HL-60 (cell line): ENCODE measurements at regions not wholly inside any gene's neighbourhood (a gene's known extent, or its start where the extent isn't known, plus 50 kb on each side); places are given as distances from the start of the nearest gene placed in this dataset.

Experiments
- DNase-seq, 2 experiments: peaks; one replicate each; pipeline ENCODE4 v3.0.0-alpha.2; 2010 to 2020; ENCODE audit warnings: low read depth in 1 of 2, low spot score in 1 of 2
- H3K27ac ChIP-seq: fragments of 250-450 bp; sonication (Bioruptor Pico); replicated peaks from 2 replicates; pipeline ENCODE4 v1.5.1; 2020; ENCODE audit warnings: mild to moderate bottlenecking, moderate library complexity
- H3K27me3 ChIP-seq: fragments of 250-450 bp; sonication (Bioruptor Pico); 2 replicates; pipeline ENCODE4 v1.5.1; 2021; ENCODE audit warnings: mild to moderate bottlenecking, moderate library complexity; ENCODE audit not compliant: insufficient read depth, poor library complexity, severe bottlenecking
- H3K4me3 ChIP-seq: replicated peaks from 2 replicates; pipeline ENCODE4 v1.5.1; 2011; ENCODE audit warnings: mild to moderate bottlenecking, control low read depth, low read length; ENCODE audit not compliant: insufficient read depth
- GABPA ChIP-seq: IDR thresholded peaks from 2 replicates; pipeline ENCODE4 v1.6.1; 2012; ENCODE audit warnings: low read depth
- POLR2AphosphoS5 ChIP-seq: IDR thresholded peaks from 2 replicates; pipeline ENCODE4 v1.6.1; 2012; ENCODE audit warnings: low read depth
- REST ChIP-seq: IDR thresholded peaks from 2 replicates; pipeline ENCODE4 v1.6.1; 2012; ENCODE audit warnings: low read depth; ENCODE audit not compliant: insufficient replicate concordance
- SPI1 ChIP-seq: IDR thresholded peaks from 2 replicates; pipeline ENCODE4 v1.6.1; 2012; ENCODE audit warnings: low read depth, mild to moderate bottlenecking, borderline replicate concordance
- TF ChIP-seq, protein P1 (sequence below): IDR thresholded peaks from one replicate; pipeline ENCODE4 v1.5.1; 2011; ENCODE audit warnings: low read length, control low read depth, inconsistent platforms; ENCODE audit not compliant: insufficient read depth

- TF ChIP-seq REST (no peak), SPI1 (no peak), POLR2AphosphoS5 (no peak), GABPA (no peak)
- TF ChIP-seq, protein P1, sequence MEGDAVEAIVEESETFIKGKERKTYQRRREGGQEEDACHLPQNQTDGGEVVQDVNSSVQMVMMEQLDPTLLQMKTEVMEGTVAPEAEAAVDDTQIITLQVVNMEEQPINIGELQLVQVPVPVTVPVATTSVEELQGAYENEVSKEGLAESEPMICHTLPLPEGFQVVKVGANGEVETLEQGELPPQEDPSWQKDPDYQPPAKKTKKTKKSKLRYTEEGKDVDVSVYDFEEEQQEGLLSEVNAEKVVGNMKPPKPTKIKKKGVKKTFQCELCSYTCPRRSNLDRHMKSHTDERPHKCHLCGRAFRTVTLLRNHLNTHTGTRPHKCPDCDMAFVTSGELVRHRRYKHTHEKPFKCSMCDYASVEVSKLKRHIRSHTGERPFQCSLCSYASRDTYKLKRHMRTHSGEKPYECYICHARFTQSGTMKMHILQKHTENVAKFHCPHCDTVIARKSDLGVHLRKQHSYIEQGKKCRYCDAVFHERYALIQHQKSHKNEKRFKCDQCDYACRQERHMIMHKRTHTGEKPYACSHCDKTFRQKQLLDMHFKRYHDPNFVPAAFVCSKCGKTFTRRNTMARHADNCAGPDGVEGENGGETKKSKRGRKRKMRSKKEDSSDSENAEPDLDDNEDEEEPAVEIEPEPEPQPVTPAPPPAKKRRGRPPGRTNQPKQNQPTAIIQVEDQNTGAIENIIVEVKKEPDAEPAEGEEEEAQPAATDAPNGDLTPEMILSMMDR: no peak
- Histone ChIP-seq H3K4me3 (no peak overlapping the region), H3K27ac (no peak overlapping the region), H3K27me3 (no peaks in the 10 kb centered on the region)
- no peak for DNase-seq
Measured at GRCh38 chr16:51041546-51041945, 109.5 kb downstream of the SALL1 start.

DNA sequence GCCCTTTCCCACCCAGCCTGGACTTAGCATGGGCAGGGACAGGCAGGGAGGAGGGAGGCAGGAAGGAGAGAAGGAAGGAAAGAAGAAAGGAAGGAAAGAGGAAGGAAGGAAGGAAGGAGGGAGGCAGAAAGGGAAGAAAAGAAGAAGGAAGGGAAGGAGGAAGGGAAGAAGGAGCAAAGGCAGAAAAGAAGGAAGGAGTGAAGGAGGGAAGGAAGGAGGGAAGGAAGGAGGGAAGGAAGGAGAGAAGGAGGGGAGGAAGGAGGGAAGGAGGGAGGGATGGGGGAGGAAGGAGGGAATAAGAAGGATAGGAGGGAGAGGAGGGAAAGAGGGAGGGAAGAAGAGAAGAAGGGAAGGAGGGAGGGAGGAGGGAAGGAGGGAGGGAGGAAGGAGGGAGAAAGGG, 110.4 kb downstream of the SALL1 start:
- Histone ChIP-seq H3K4me3 (no peak overlapping the region), H3K27me3 (no peaks in the 10 kb centered on the region), H3K27ac (no peak overlapping the region)
- no peak for DNase-seq
- no peak for TF ChIP-seq GABPA
- TF ChIP-seq, protein P1: no peak
- no peak for TF ChIP-seq SPI1
- TF ChIP-seq POLR2AphosphoS5: no peak
- no peak for TF ChIP-seq REST

DNA sequence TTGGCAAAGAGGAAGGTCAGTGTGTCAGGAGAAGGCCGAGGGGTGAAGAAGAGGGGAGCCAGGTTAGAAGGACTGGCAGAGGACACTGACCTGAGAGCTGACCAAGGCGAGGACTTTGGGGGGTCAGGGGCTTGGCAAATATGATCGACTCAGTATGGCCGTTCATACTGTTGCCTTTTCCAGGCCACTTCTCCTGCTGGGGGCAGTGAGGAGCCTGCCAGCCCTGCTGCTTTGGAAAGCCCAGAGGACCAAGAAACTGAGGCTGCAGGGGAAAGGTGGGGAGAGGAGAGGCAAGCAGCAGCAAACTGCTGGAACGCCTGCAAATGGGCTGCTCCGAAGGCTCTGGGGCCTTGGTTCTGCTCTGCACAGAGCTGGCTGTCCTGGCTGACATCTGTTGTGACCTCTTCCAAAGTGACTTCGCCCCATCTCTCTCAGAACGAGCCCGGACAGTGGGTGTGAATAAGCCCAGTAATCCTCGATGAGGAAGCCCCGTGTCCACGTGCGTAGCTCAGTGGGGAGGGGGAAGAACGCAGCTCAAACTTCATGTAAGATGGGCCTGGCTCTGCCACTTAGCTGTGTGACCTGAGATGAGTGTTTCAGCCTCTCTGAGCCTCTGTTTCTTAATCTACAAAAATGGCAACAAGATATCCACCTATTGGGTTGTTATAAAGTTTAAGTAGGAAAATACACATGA, 111.3 kb downstream of the SALL1 start:
- TF ChIP-seq GABPA (no peak), SPI1 (no peak), POLR2AphosphoS5 (no peak), REST (no peak)
- TF ChIP-seq, protein P1: no peak
- Histone ChIP-seq H3K27ac (no peak overlapping the region), H3K27me3 (no peaks in the 10 kb centered on the region), H3K4me3 (no peak overlapping the region)
- DNase-seq: no peak
